ENCODE measurements at regions not wholly inside any gene's neighbourhood (a gene's known extent, or its start where the extent isn't known, plus 50 kb on each side); places are given as distances from the start of the nearest gene placed in this dataset.

- no peak overlapping the region for H3K9ac ChIP-seq (ENCODE audit: low read depth, low read length, poor library complexity)
- no peak overlapping the region for H3K4me2 ChIP-seq (ENCODE audit: insufficient read depth, low read length, poor library complexity, severe bottlenecking)
- H3K79me1 ChIP-seq (ENCODE audit: low read depth, low read length), result no peaks in the 10 kb centered on the region
- H2AFZ ChIP-seq (ENCODE audit: low read length), result no peak overlapping the region
- H3K18ac ChIP-seq (ENCODE audit: low read length), result no peak overlapping the region
- no peak overlapping the region for H4K8ac ChIP-seq (ENCODE audit: low read depth, low read length)
- H3K4me3 ChIP-seq (ENCODE audit: low read length in 2 of 2), result no peak overlapping the region
- no peak overlapping the region for H2BK15ac ChIP-seq (ENCODE audit: low read length)
- no peak for DNase-seq (ENCODE audit: low spot score)
- H3K27ac ChIP-seq (replicated peaks; ENCODE audit: low read length), result no peak overlapping the region
- no peak overlapping the region for H2BK5ac ChIP-seq (ENCODE audit: low read length)
- no CpG with 5 or more reads among the region's 6 CpGs for WGBS, 2 donors (ENCODE audit: extremely low coverage in 2 of 2, insufficient read length in 2 of 2, insufficient replicate concordance in 1 of 2)
- no peaks in the 10 kb centered on the region for H3K9me3 ChIP-seq (replicated peaks in 1 of 2; ENCODE audit: control insufficient read depth in 2 of 2, insufficient read depth in 1 of 2, low read depth in 1 of 2, low read length in 2 of 2)
- no peak overlapping the region for H3K14ac ChIP-seq (ENCODE audit: low read length)
- H3K36me3 ChIP-seq (replicated peaks in 1 of 2; ENCODE audit: control insufficient read depth in 2 of 2, insufficient read depth in 2 of 2, low read length in 2 of 2), result no peaks in the 10 kb centered on the region
- H2BK12ac ChIP-seq (ENCODE audit: low read length), result no peak overlapping the region
- H3K23ac ChIP-seq (ENCODE audit: low read depth, low read length, poor library complexity), result no peak overlapping the region
- no peak overlapping the region for H2BK120ac ChIP-seq (ENCODE audit: low read depth, low read length)
- no peaks in the 10 kb centered on the region for H3K4me1 ChIP-seq (ENCODE audit: control insufficient read depth in 2 of 2, insufficient read depth in 1 of 2, low read depth in 1 of 2, low read length in 2 of 2)
- no peaks in the 10 kb centered on the region for H3K27me3 ChIP-seq (ENCODE audit: control insufficient read depth in 3 of 3, insufficient read depth in 3 of 3, low read depth in 1 of 3, low read length in 3 of 3)
- no peak overlapping the region for H4K91ac ChIP-seq (ENCODE audit: low read depth, low read length, poor library complexity)
- H2AK5ac ChIP-seq (ENCODE audit: low read depth, low read length), result no peak overlapping the region
- H3K4ac ChIP-seq (ENCODE audit: low read length), result no peak overlapping the region
Measured at GRCh38 chr18:38572554-38573111, 1007.0 kb upstream of the CELF4 start.

- H3K4me3 ChIP-seq (ENCODE audit: low read length in 2 of 2), result no peak overlapping the region
- H2BK5ac ChIP-seq (ENCODE audit: low read length), result no peak overlapping the region
- H2BK120ac ChIP-seq (ENCODE audit: low read depth, low read length), result no peak overlapping the region
- H3K23ac ChIP-seq (ENCODE audit: low read depth, low read length, poor library complexity), result no peak overlapping the region
- no peak overlapping the region for H3K18ac ChIP-seq (ENCODE audit: low read length)
- no peak overlapping the region for H3K14ac ChIP-seq (ENCODE audit: low read length)
- no peak overlapping the region for H3K9ac ChIP-seq (ENCODE audit: low read depth, low read length, poor library complexity)
- H3K36me3 ChIP-seq (replicated peaks in 1 of 2; ENCODE audit: control insufficient read depth in 2 of 2, insufficient read depth in 2 of 2, low read length in 2 of 2), result no peaks in the 10 kb centered on the region
- DNase-seq (ENCODE audit: low spot score), result no peak
- no peak overlapping the region for H3K4ac ChIP-seq (ENCODE audit: low read length)
- H3K4me1 ChIP-seq (ENCODE audit: control insufficient read depth in 2 of 2, insufficient read depth in 1 of 2, low read depth in 1 of 2, low read length in 2 of 2), result no peaks in the 10 kb centered on the region
- no peaks in the 10 kb centered on the region for H3K9me3 ChIP-seq (replicated peaks in 1 of 2; ENCODE audit: control insufficient read depth in 2 of 2, insufficient read depth in 1 of 2, low read depth in 1 of 2, low read length in 2 of 2)
- no peak overlapping the region for H2BK12ac ChIP-seq (ENCODE audit: low read length)
- H3K27me3 ChIP-seq (ENCODE audit: control insufficient read depth in 3 of 3, insufficient read depth in 3 of 3, low read depth in 1 of 3, low read length in 3 of 3), result no peaks in the 10 kb centered on the region
- no peak overlapping the region for H3K4me2 ChIP-seq (ENCODE audit: insufficient read depth, low read length, poor library complexity, severe bottlenecking)
- H3K79me1 ChIP-seq (ENCODE audit: low read depth, low read length), result no peaks in the 10 kb centered on the region
- no peak overlapping the region for H2AFZ ChIP-seq (ENCODE audit: low read length)
- H3K27ac ChIP-seq (replicated peaks; ENCODE audit: low read length), result no peak overlapping the region
- no peak overlapping the region for H4K8ac ChIP-seq (ENCODE audit: low read depth, low read length)
- H4K91ac ChIP-seq (ENCODE audit: low read depth, low read length, poor library complexity), result no peak overlapping the region
- no peak overlapping the region for H2BK15ac ChIP-seq (ENCODE audit: low read length)
- H2AK5ac ChIP-seq (ENCODE audit: low read depth, low read length), result no peak overlapping the region
- WGBS, 2 donors (ENCODE audit: extremely low coverage in 2 of 2, insufficient read length in 2 of 2, insufficient replicate concordance in 1 of 2), result no CpG with 5 or more reads among the region's 2 CpGs
Measured at GRCh38 chr18:38571651-38572050, 1006.1 kb upstream of the CELF4 start.

DNA sequence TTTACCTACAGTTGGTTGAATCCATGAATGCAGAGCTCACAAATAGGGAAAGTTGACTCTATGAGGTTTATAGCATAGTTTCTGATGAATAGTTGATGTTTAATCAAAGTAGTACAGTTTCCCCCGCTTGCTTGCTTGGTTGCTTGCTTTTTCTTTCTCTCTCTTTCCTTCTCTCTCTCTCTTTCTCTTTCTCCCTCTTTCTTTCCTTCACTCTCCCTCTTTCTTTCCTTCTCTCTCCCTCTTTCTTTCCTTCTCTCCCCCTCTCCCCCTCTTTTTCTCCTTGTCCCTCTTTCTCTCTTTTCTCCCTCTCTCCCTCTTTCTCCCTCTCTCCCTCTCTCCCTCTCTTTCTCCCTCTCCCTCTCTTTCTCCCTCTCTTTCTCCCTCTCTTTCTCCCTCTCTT is 999.9 kb upstream of the CELF4 start:
- Histone ChIP-seq H4K8ac (ENCODE audit: low read depth, low read length) (no peak overlapping the region), H3K18ac (ENCODE audit: low read length) (no peak overlapping the region), H3K9me3 (replicated peaks in 1 of 2; ENCODE audit: control insufficient read depth in 2 of 2, insufficient read depth in 1 of 2, low read depth in 1 of 2, low read length in 2 of 2) (no peaks in the 10 kb centered on the region), H3K36me3 (replicated peaks in 1 of 2; ENCODE audit: control insufficient read depth in 2 of 2, insufficient read depth in 2 of 2, low read length in 2 of 2) (no peaks in the 10 kb centered on the region), H3K4me1 (ENCODE audit: control insufficient read depth in 2 of 2, insufficient read depth in 1 of 2, low read depth in 1 of 2, low read length in 2 of 2) (no peaks in the 10 kb centered on the region), H2BK120ac (ENCODE audit: low read depth, low read length) (no peak overlapping the region), H2BK12ac (ENCODE audit: low read length) (no peak overlapping the region), H3K4ac (ENCODE audit: low read length) (no peak overlapping the region), H2AFZ (ENCODE audit: low read length) (no peak overlapping the region), H2BK15ac (ENCODE audit: low read length) (no peak overlapping the region), H3K4me3 (ENCODE audit: low read length in 2 of 2) (no peak overlapping the region), H3K14ac (ENCODE audit: low read length) (no peak overlapping the region), H2AK5ac (ENCODE audit: low read depth, low read length) (no peak overlapping the region), H4K91ac (ENCODE audit: low read depth, low read length, poor library complexity) (no peak overlapping the region), H3K23ac (ENCODE audit: low read depth, low read length, poor library complexity) (no peak overlapping the region), H3K4me2 (ENCODE audit: insufficient read depth, low read length, poor library complexity, severe bottlenecking) (no peak overlapping the region), H3K79me1 (ENCODE audit: low read depth, low read length) (no peaks in the 10 kb centered on the region), H2BK5ac (ENCODE audit: low read length) (no peak overlapping the region), H3K27ac (replicated peaks; ENCODE audit: low read length) (no peak overlapping the region), H3K9ac (ENCODE audit: low read depth, low read length, poor library complexity) (no peak overlapping the region), H3K27me3 (ENCODE audit: control insufficient read depth in 3 of 3, insufficient read depth in 3 of 3, low read depth in 1 of 3, low read length in 3 of 3) (no peaks in the 10 kb centered on the region)
- WGBS, 2 donors (ENCODE audit: extremely low coverage in 2 of 2, insufficient read length in 2 of 2, insufficient replicate concordance in 1 of 2), result no CpG with 5 or more reads among the region's 1 CpG
- no peak for DNase-seq (ENCODE audit: low spot score)

DNA sequence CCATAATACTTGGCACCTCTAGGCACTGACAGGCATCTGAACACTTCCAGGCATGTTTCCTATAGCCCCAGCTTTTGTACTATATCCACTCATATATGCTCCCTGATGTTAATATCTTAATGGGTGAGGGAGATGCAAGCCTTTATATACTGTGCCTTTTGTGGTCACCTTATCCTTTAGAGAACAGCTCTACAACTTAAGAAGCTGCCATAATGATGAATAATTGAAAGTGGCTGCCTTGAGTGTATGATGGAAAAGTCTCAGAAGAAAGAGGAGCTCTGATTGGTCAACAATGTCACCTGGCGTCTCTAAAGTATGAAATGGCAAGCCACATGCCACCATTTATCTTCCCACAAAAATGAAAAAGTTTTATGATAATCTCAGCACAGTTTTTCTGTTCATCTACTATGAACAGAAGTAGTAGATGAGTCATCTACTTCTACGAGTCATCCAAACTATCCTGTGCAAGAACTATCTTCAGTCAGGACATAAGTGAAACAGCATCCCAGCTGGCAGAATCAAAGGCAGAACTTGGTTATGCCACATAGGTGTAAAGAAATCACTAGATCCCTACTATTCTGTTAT is 997.9 kb upstream of the CELF4 start:
- Histone ChIP-seq H2BK120ac (ENCODE audit: low read depth, low read length) (no peak overlapping the region), H2AK5ac (ENCODE audit: low read depth, low read length) (no peak overlapping the region), H2BK12ac (ENCODE audit: low read length) (no peak overlapping the region), H2BK5ac (ENCODE audit: low read length) (no peak overlapping the region), H3K27ac (replicated peaks; ENCODE audit: low read length) (no peak overlapping the region), H3K9me3 (replicated peaks in 1 of 2; ENCODE audit: control insufficient read depth in 2 of 2, insufficient read depth in 1 of 2, low read depth in 1 of 2, low read length in 2 of 2) (no peaks in the 10 kb centered on the region), H2BK15ac (ENCODE audit: low read length) (no peak overlapping the region), H4K91ac (ENCODE audit: low read depth, low read length, poor library complexity) (no peak overlapping the region), H3K4me3 (ENCODE audit: low read length in 2 of 2) (no peak overlapping the region), H3K79me1 (ENCODE audit: low read depth, low read length) (no peaks in the 10 kb centered on the region), H3K4me1 (ENCODE audit: control insufficient read depth in 2 of 2, insufficient read depth in 1 of 2, low read depth in 1 of 2, low read length in 2 of 2) (no peaks in the 10 kb centered on the region), H4K8ac (ENCODE audit: low read depth, low read length) (no peak overlapping the region), H3K4me2 (ENCODE audit: insufficient read depth, low read length, poor library complexity, severe bottlenecking) (no peak overlapping the region), H3K18ac (ENCODE audit: low read length) (no peak overlapping the region), H2AFZ (ENCODE audit: low read length) (no peak overlapping the region), H3K9ac (ENCODE audit: low read depth, low read length, poor library complexity) (no peak overlapping the region), H3K4ac (ENCODE audit: low read length) (no peak overlapping the region), H3K36me3 (replicated peaks in 1 of 2; ENCODE audit: control insufficient read depth in 2 of 2, insufficient read depth in 2 of 2, low read length in 2 of 2) (no peaks in the 10 kb centered on the region), H3K27me3 (ENCODE audit: control insufficient read depth in 3 of 3, insufficient read depth in 3 of 3, low read depth in 1 of 3, low read length in 3 of 3) (no peaks in the 10 kb centered on the region), H3K14ac (ENCODE audit: low read length) (no peak overlapping the region), H3K23ac (ENCODE audit: low read depth, low read length, poor library complexity) (no peak overlapping the region)
- no peak for DNase-seq (ENCODE audit: low spot score)
- no CpG with 5 or more reads among the region's 2 CpGs for WGBS, 2 donors (ENCODE audit: extremely low coverage in 2 of 2, insufficient read length in 2 of 2, insufficient replicate concordance in 1 of 2)

Measured in neuronal stem cell (in vitro differentiated cells).